ENCODE measurements at regions not wholly inside any gene's neighbourhood (a gene's known extent, or its start where the extent isn't known, plus 50 kb on each side); places are given as distances from the start of the nearest gene placed in this dataset.

- Histone ChIP-seq H2AFZ (ENCODE audit: low read depth, low read length) (no peak overlapping the region), H3K4me1 (ENCODE audit: control insufficient read depth, extremely low read depth, insufficient read depth, low read length) (no peaks in the 10 kb centered on the region), H3K27me3 (ENCODE audit: control insufficient read depth in 2 of 2, insufficient read depth in 2 of 2, low read length in 2 of 2) (no peaks in the 10 kb centered on the region), H3K27ac (ENCODE audit: insufficient read depth, low read depth, low read length) (no peak overlapping the region), H3K9ac (replicated peaks; ENCODE audit: extremely low read depth, insufficient read depth, low read length) (no peak overlapping the region), H3K9me1 (replicated peaks; ENCODE audit: control insufficient read depth, extremely low read depth, insufficient read depth, low read length) (no peaks in the 10 kb centered on the region), H4K20me1 (replicated peaks; ENCODE audit: control insufficient read depth, extremely low read depth, insufficient read depth, low read length) (no peaks in the 10 kb centered on the region), H3K9me3 (replicated peaks; ENCODE audit: control insufficient read depth, insufficient read depth, low read length) (no peaks in the 10 kb centered on the region), H3K79me2 (ENCODE audit: control insufficient read depth, insufficient read depth, low read length) (no peaks in the 10 kb centered on the region), H3K4me3 (replicated peaks in 1 of 3; ENCODE audit: insufficient read depth in 1 of 3, low read depth in 1 of 3, low read length in 3 of 3) (no peak overlapping the region), H3K36me3 (ENCODE audit: control insufficient read depth in 2 of 2, extremely low read depth in 1 of 2, insufficient read depth in 2 of 2, low read length in 2 of 2) (no peaks in the 10 kb centered on the region), H3K4me2 (ENCODE audit: insufficient read depth, low read length) (no peak overlapping the region)
- FAIRE-seq = no peak
- no peak for TF ChIP-seq MYC (IDR thresholded peaks at IDR 0.05; ENCODE audit: low read depth, low read length)
- TF ChIP-seq, protein P1, sequence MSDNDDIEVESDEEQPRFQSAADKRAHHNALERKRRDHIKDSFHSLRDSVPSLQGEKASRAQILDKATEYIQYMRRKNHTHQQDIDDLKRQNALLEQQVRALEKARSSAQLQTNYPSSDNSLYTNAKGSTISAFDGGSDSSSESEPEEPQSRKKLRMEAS (IDR thresholded peaks at IDR 0.05; ENCODE audit: insufficient read depth, insufficient read length) = no peak
- intact Hi-C loops (cut with micrococcal nuclease) (no loop called here), dilution Hi-C loops (cut with MboI; ENCODE audit: extremely low pct_ligation_motif_present, low sequenced_read_pairs) (no loop called here)
- no TSS peak for BruUV-seq (replicated peaks)
- POLR2A ChIA-PET = no interaction called here
- CTCF ChIA-PET = no interaction called here
- no peak for DNase-seq (ENCODE audit: low read depth, low spot score)
These were observed 760.8 kb upstream of the ARPP21 start for GRCh38 chr3:34878488-34878887.

- CTCF ChIA-PET = no interaction called here
- dilution Hi-C loops (cut with MboI; ENCODE audit: extremely low pct_ligation_motif_present, low sequenced_read_pairs) = no loop called here
These were observed 758.3 kb upstream of the ARPP21 start for GRCh38 chr3:34881026-34881425.

More at GRCh38 chr3:34881026-34881425, 758.3 kb upstream of the ARPP21 start:
- no peaks in the 10 kb centered on the region for H4K20me1 ChIP-seq (replicated peaks; ENCODE audit: control insufficient read depth, extremely low read depth, insufficient read depth, low read length)
- H2AFZ ChIP-seq (ENCODE audit: low read depth, low read length) = no peak overlapping the region
- H3K9me1 ChIP-seq (replicated peaks; ENCODE audit: control insufficient read depth, extremely low read depth, insufficient read depth, low read length) = no peaks in the 10 kb centered on the region
- no peaks in the 10 kb centered on the region for H3K79me2 ChIP-seq (ENCODE audit: control insufficient read depth, insufficient read depth, low read length)
- no TSS peak for BruUV-seq (replicated peaks)
- no peaks in the 10 kb centered on the region for H3K36me3 ChIP-seq (ENCODE audit: control insufficient read depth in 2 of 2, extremely low read depth in 1 of 2, insufficient read depth in 2 of 2, low read length in 2 of 2)
- TF ChIP-seq JUN (IDR thresholded peaks at IDR 0.05; ENCODE audit: borderline replicate concordance, insufficient read depth, insufficient read length, low read depth) = no peak
- no peak for TF ChIP-seq MYC (IDR thresholded peaks at IDR 0.05; ENCODE audit: low read depth, low read length)
- TF ChIP-seq POLR2AphosphoS5 (IDR thresholded peaks at IDR 0.05; ENCODE audit: insufficient read depth, low read depth, low read length) = no peak
- TF ChIP-seq, protein P1 (IDR thresholded peaks at IDR 0.05; ENCODE audit: insufficient read depth, insufficient read length) = no peak
- TF ChIP-seq POLR2A (IDR thresholded peaks at IDR 0.05; ENCODE audit: low read depth, low read length) = no peak
- TF ChIP-seq FOS (IDR thresholded peaks at IDR 0.05; ENCODE audit: borderline replicate concordance, insufficient read depth, low read length) = no peak
- TF ChIP-seq GATA2 (IDR thresholded peaks at IDR 0.05; ENCODE audit: insufficient read depth, insufficient read length, low read depth, low read length) = no peak
- TF ChIP-seq, protein P2, sequence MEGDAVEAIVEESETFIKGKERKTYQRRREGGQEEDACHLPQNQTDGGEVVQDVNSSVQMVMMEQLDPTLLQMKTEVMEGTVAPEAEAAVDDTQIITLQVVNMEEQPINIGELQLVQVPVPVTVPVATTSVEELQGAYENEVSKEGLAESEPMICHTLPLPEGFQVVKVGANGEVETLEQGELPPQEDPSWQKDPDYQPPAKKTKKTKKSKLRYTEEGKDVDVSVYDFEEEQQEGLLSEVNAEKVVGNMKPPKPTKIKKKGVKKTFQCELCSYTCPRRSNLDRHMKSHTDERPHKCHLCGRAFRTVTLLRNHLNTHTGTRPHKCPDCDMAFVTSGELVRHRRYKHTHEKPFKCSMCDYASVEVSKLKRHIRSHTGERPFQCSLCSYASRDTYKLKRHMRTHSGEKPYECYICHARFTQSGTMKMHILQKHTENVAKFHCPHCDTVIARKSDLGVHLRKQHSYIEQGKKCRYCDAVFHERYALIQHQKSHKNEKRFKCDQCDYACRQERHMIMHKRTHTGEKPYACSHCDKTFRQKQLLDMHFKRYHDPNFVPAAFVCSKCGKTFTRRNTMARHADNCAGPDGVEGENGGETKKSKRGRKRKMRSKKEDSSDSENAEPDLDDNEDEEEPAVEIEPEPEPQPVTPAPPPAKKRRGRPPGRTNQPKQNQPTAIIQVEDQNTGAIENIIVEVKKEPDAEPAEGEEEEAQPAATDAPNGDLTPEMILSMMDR (IDR thresholded peaks at IDR 0.05; ENCODE audit: extremely low read depth in 1 of 2, insufficient read depth in 1 of 2, low read depth in 1 of 2, low read length in 2 of 2) = no peak
- no peak for TF ChIP-seq EZH2 (IDR thresholded peaks at IDR 0.05; ENCODE audit: borderline replicate concordance, low read depth, low read length, severe bottlenecking)
- no peak overlapping the region for H3K9ac ChIP-seq (replicated peaks; ENCODE audit: extremely low read depth, insufficient read depth, low read length)
- H3K9me3 ChIP-seq (replicated peaks; ENCODE audit: control insufficient read depth, insufficient read depth, low read length) = no peaks in the 10 kb centered on the region
- H3K27ac ChIP-seq (ENCODE audit: insufficient read depth, low read depth, low read length) = no peak overlapping the region
- H3K4me1 ChIP-seq (ENCODE audit: control insufficient read depth, extremely low read depth, insufficient read depth, low read length) = no peaks in the 10 kb centered on the region
- no peaks in the 10 kb centered on the region for H3K27me3 ChIP-seq (ENCODE audit: control insufficient read depth in 2 of 2, insufficient read depth in 2 of 2, low read length in 2 of 2)
- POLR2A ChIA-PET = no interaction called here
- H3K4me2 ChIP-seq (ENCODE audit: insufficient read depth, low read length) = no peak overlapping the region
- intact Hi-C loops (cut with micrococcal nuclease) = no loop called here
- DNase-seq (ENCODE audit: low read depth, low spot score) (no peak), FAIRE-seq (no peak)
- no peak overlapping the region for H3K4me3 ChIP-seq (replicated peaks in 1 of 3; ENCODE audit: insufficient read depth in 1 of 3, low read depth in 1 of 3, low read length in 3 of 3)

Data from endothelial cell of umbilical vein (primary cell).